ENCODE measurements at regions not wholly inside any gene's neighbourhood (a gene's known extent, or its start where the extent isn't known, plus 50 kb on each side); places are given as distances from the start of the nearest gene placed in this dataset.

DNA sequence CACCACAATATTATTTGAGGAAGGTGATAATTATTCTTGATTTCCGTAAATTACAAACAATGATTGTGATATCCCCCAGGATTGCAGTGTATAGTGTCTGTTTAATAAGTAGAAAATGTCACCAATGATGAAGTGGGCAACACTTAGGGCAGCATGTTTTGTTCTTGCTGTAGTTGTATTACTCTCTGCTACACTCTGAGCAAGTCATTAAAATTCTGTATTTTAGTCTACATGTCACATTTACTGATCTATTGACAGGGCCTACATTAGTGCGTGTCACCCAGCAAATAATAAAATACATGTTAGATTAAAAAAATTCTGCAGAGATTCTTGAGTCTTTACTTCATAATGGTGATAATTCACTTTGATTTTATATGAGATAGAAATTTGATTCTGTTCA, 247.6 kb downstream of the TMX3 start:
- Histone ChIP-seq H2AFZ (ENCODE audit: low read length) (no peak overlapping the region), H3K36me3 (ENCODE audit: insufficient read depth, low read length) (no peaks in the 10 kb centered on the region), H3K27ac (ENCODE audit: low read depth, low read length, poor library complexity, severe bottlenecking) (no peak overlapping the region), H3K9me2 (ENCODE audit: low read depth, low read length) (no peaks in the 10 kb centered on the region), H3K4me1 (ENCODE audit: insufficient read depth, low read length, severe bottlenecking) (no peaks in the 10 kb centered on the region), H3K27me3 (ENCODE audit: insufficient read depth, low read length) (no peaks in the 10 kb centered on the region), H4K20me1 (ENCODE audit: insufficient read depth, low read length) (no peaks in the 10 kb centered on the region), H3K79me2 (ENCODE audit: insufficient read depth, low read length) (no peaks in the 10 kb centered on the region), H3K9me3 (ENCODE audit: low read length) (no peaks in the 10 kb centered on the region), H3K4me2 (ENCODE audit: low read length) (no peak overlapping the region), H3K9ac (ENCODE audit: low read length) (no peak overlapping the region), H3K4me3 (ENCODE audit: low read depth, low read length, poor library complexity, severe bottlenecking) (no peak overlapping the region), H3F3A (ENCODE audit: insufficient read depth, low read length) (no peaks in the 10 kb centered on the region)
- no peak for TF ChIP-seq CTCF (IDR thresholded peaks at IDR 0.05; ENCODE audit: low read length)
- no peak for TF ChIP-seq EZH2 (IDR thresholded peaks at IDR 0.05; ENCODE audit: borderline replicate concordance, low read length)

DNA sequence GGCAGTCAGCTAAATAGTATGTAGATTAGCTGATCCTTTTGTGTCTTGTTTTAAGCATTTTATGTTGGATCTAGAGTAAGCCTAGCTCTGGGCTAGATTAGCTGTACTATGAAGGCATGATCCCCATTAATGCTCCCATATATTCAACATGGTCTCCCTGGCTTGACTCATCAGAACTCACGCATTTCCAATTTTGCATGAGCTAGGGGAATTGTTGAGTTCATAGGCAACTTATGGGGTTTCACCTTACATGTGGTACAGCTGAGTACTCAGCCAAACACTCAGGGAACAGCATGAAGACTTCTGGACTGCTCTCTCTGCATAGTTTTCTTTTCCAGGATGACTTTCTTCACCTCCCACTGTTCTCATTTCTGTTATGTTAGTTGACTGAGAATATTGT, 248.2 kb downstream of the TMX3 start:
- no peak overlapping the region for H3K4me3 ChIP-seq (ENCODE audit: low read depth, low read length, poor library complexity, severe bottlenecking)
- no peaks in the 10 kb centered on the region for H3K9me3 ChIP-seq (ENCODE audit: low read length)
- H3K36me3 ChIP-seq (ENCODE audit: insufficient read depth, low read length), result no peaks in the 10 kb centered on the region
- no peak overlapping the region for H2AFZ ChIP-seq (ENCODE audit: low read length)
- no peak overlapping the region for H3K27ac ChIP-seq (ENCODE audit: low read depth, low read length, poor library complexity, severe bottlenecking)
- H3K4me1 ChIP-seq (ENCODE audit: insufficient read depth, low read length, severe bottlenecking), result no peaks in the 10 kb centered on the region
- H4K20me1 ChIP-seq (ENCODE audit: insufficient read depth, low read length), result no peaks in the 10 kb centered on the region
- H3F3A ChIP-seq (ENCODE audit: insufficient read depth, low read length), result no peaks in the 10 kb centered on the region
- H3K4me2 ChIP-seq (ENCODE audit: low read length), result no peak overlapping the region
- no peaks in the 10 kb centered on the region for H3K9me2 ChIP-seq (ENCODE audit: low read depth, low read length)
- no peaks in the 10 kb centered on the region for H3K79me2 ChIP-seq (ENCODE audit: insufficient read depth, low read length)
- no peak overlapping the region for H3K9ac ChIP-seq (ENCODE audit: low read length)
- no peaks in the 10 kb centered on the region for H3K27me3 ChIP-seq (ENCODE audit: insufficient read depth, low read length)
- TF ChIP-seq EZH2 (IDR thresholded peaks at IDR 0.05; ENCODE audit: borderline replicate concordance, low read length), result no peak

GRCh38 chr18:68462766-68463165, 252.1 kb downstream of the TMX3 start:
- Histone ChIP-seq H4K20me1 (ENCODE audit: insufficient read depth, low read length) (no peaks in the 10 kb centered on the region), H3K4me1 (ENCODE audit: insufficient read depth, low read length, severe bottlenecking) (no peaks in the 10 kb centered on the region), H3K79me2 (ENCODE audit: insufficient read depth, low read length) (no peaks in the 10 kb centered on the region), H3K27me3 (ENCODE audit: insufficient read depth, low read length) (no peaks in the 10 kb centered on the region), H3K9ac (ENCODE audit: low read length) (no peak overlapping the region), H3K9me2 (ENCODE audit: low read depth, low read length) (no peaks in the 10 kb centered on the region), H3K4me2 (ENCODE audit: low read length) (no peak overlapping the region), H3K27ac (ENCODE audit: low read depth, low read length, poor library complexity, severe bottlenecking) (no peak overlapping the region), H2AFZ (ENCODE audit: low read length) (no peak overlapping the region), H3F3A (ENCODE audit: insufficient read depth, low read length) (no peaks in the 10 kb centered on the region), H3K9me3 (ENCODE audit: low read length) (no peaks in the 10 kb centered on the region), H3K4me3 (ENCODE audit: low read depth, low read length, poor library complexity, severe bottlenecking) (no peak overlapping the region), H3K36me3 (ENCODE audit: insufficient read depth, low read length) (no peaks in the 10 kb centered on the region)
- TF ChIP-seq CTCF (IDR thresholded peaks at IDR 0.05; ENCODE audit: low read length) (no peak), EZH2 (IDR thresholded peaks at IDR 0.05; ENCODE audit: borderline replicate concordance, low read length) (no peak)

DNA sequence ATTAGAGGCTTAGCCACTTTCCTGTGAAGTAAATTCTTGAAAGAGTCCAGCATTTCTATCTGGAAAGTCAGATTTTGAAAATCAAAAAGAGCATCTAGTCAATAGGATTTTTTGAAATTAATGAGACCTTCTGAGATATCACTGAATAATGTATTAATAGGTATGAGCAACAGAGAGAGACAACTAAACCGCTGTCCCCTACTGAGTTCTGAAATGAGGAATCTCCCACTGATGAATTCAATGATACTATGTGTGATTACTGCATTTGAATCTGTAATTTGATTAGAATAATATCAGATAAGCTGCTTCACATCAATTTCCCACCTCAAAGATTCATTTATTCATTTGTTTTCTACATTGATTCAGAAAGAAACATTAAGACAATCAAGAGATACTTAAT, 252.8 kb downstream of the TMX3 start:
- no peaks in the 10 kb centered on the region for H3K79me2 ChIP-seq (ENCODE audit: insufficient read depth, low read length)
- H3K4me3 ChIP-seq (ENCODE audit: low read depth, low read length, poor library complexity, severe bottlenecking), result no peak overlapping the region
- no peaks in the 10 kb centered on the region for H3K9me3 ChIP-seq (ENCODE audit: low read length)
- no peaks in the 10 kb centered on the region for H3K36me3 ChIP-seq (ENCODE audit: insufficient read depth, low read length)
- H2AFZ ChIP-seq (ENCODE audit: low read length), result no peak overlapping the region
- no peak overlapping the region for H3K4me2 ChIP-seq (ENCODE audit: low read length)
- H3F3A ChIP-seq (ENCODE audit: insufficient read depth, low read length), result no peaks in the 10 kb centered on the region
- no peak overlapping the region for H3K9ac ChIP-seq (ENCODE audit: low read length)
- no peaks in the 10 kb centered on the region for H3K4me1 ChIP-seq (ENCODE audit: insufficient read depth, low read length, severe bottlenecking)
- no peaks in the 10 kb centered on the region for H3K27me3 ChIP-seq (ENCODE audit: insufficient read depth, low read length)
- TF ChIP-seq EZH2 (IDR thresholded peaks at IDR 0.05; ENCODE audit: borderline replicate concordance, low read length), result no peak
- TF ChIP-seq CTCF (IDR thresholded peaks at IDR 0.05; ENCODE audit: low read length), result no peak
- no peaks in the 10 kb centered on the region for H4K20me1 ChIP-seq (ENCODE audit: insufficient read depth, low read length)
- no peak overlapping the region for H3K27ac ChIP-seq (ENCODE audit: low read depth, low read length, poor library complexity, severe bottlenecking)
- no peaks in the 10 kb centered on the region for H3K9me2 ChIP-seq (ENCODE audit: low read depth, low read length)

Data from OCI-LY1 (cell line).